IMR-90 (cell line): ENCODE measurements at regions not wholly inside any gene's neighbourhood (a gene's known extent, or its start where the extent isn't known, plus 50 kb on each side); places are given as distances from the start of the nearest gene placed in this dataset.

Source experiments
- ATAC-seq: fragments of 200-7000 bp; cut with Tn5 transposase; 2 replicates; pipeline ENCODE4 v1.9.1; 2020; ENCODE audit warnings: low read depth, mild to moderate bottlenecking, moderate library complexity
- BruUV-seq: library from RNA; stranded (reverse); fragments of 400-500 nt; replicated peaks from 2 replicates; lab custom pipeline; 2021; lab: Mats Ljungman, UMichigan
- CTCF ChIA-PET: fragments of 300-600 bp; formaldehyde crosslinking; extraction: SDS; loops from one replicate; lab custom pipeline; 2021; ENCODE audit warnings: antibody characterized with exemption; lab: Yijun Ruan, JAX
- POLR2A ChIA-PET: fragments of 300-600 bp; sonication (Branson Sonifier 250); formaldehyde crosslinking; loops from one replicate; lab custom pipeline; 2022; ENCODE audit warnings: antibody characterized with exemption; ENCODE audit not compliant: unreplicated experiment; lab: Charles Lee
- DNase-seq: peaks from one replicate; pipeline ENCODE4 v3.0.0; 2013
- H2AFZ ChIP-seq: replicated peaks from 2 replicates; pipeline ENCODE3; 2013; ENCODE audit warnings: low read length, mild to moderate bottlenecking; ENCODE audit not compliant: poor library complexity
- H2AK5ac ChIP-seq: 2 replicates; pipeline ENCODE4 v1.6.1; 2013; ENCODE audit warnings: low read depth, low read length, inconsistent platforms
- H2AK9ac ChIP-seq: replicated peaks from 2 replicates; pipeline ENCODE3; 2013; ENCODE audit warnings: mild to moderate bottlenecking, low read depth, low read length, moderate library complexity; ENCODE audit not compliant: poor library complexity
- H2BK120ac ChIP-seq: 2 replicates; pipeline ENCODE4 v1.6.1; 2013; ENCODE audit warnings: low read depth, low read length, inconsistent platforms
- H2BK15ac ChIP-seq: 3 replicates; pipeline ENCODE4 v1.6.1; 2013; ENCODE audit warnings: low read depth, low read length, inconsistent platforms
- H2BK20ac ChIP-seq: 2 replicates; pipeline ENCODE4 v1.6.1; 2013; ENCODE audit warnings: low read depth, mild to moderate bottlenecking, inconsistent platforms, low read length, moderate library complexity
- H2BK5ac ChIP-seq: 2 replicates; pipeline ENCODE4 v1.6.1; 2013; ENCODE audit warnings: mild to moderate bottlenecking, low read depth, low read length, inconsistent platforms; ENCODE audit not compliant: poor library complexity, severe bottlenecking
- H3K14ac ChIP-seq: replicated peaks from 2 replicates; pipeline ENCODE4 v1.6.1; 2013; ENCODE audit warnings: low read depth, low read length, inconsistent platforms
- H3K18ac ChIP-seq: 2 replicates; pipeline ENCODE4 v1.6.1; 2013; ENCODE audit warnings: low read depth, low read length, control low read depth
- H3K23ac ChIP-seq: 2 replicates; pipeline ENCODE4 v1.6.1; 2013; ENCODE audit warnings: low read depth, low read length, inconsistent platforms
- H3K27ac ChIP-seq: 2 replicates; pipeline ENCODE4 v1.5.1; 2013; ENCODE audit warnings: mild to moderate bottlenecking, control low read depth, low read length; ENCODE audit not compliant: insufficient read depth
- H3K27me3 ChIP-seq: 2 replicates; pipeline ENCODE4 v1.6.1; 2013; ENCODE audit warnings: low read length; ENCODE audit not compliant: control insufficient read depth, insufficient read depth
- H3K36me3 ChIP-seq: 2 replicates; pipeline ENCODE4 v1.6.1; 2013; ENCODE audit warnings: low read length, mixed read lengths; ENCODE audit not compliant: control insufficient read depth, insufficient read depth
- H3K4ac ChIP-seq: 2 replicates; pipeline ENCODE4 v1.6.1; 2013; ENCODE audit warnings: low read depth, low read length, inconsistent platforms
- H3K4me1 ChIP-seq: 2 replicates; pipeline ENCODE4 v1.6.1; 2013; ENCODE audit warnings: low read length, mixed read lengths; ENCODE audit not compliant: control insufficient read depth, insufficient read depth
- H3K4me2 ChIP-seq: 2 replicates; pipeline ENCODE4 v1.6.1; 2013; ENCODE audit warnings: low read depth, mild to moderate bottlenecking, control low read depth, low read length, moderate library complexity
- H3K4me3 ChIP-seq: 2 replicates; pipeline ENCODE4 v1.5.1; 2013; ENCODE audit warnings: low read depth, mild to moderate bottlenecking, control low read depth, low read length, moderate library complexity; ENCODE audit not compliant: insufficient read depth
- H3K56ac ChIP-seq: 2 replicates; pipeline ENCODE4 v1.6.1; 2013; ENCODE audit warnings: low read length, inconsistent platforms; ENCODE audit not compliant: insufficient read depth; ENCODE audit errors: extremely low read depth
- H3K79me1 ChIP-seq, 2 experiments: 2 replicates each; pipeline ENCODE4 v1.6.1; 2013; ENCODE audit warnings: low read length in 2 of 2, inconsistent platforms in 1 of 2, low read depth in 1 of 2
- H3K9ac ChIP-seq: 2 replicates; pipeline ENCODE4 v1.6.1; 2013; ENCODE audit warnings: low read depth, low read length, control low read depth
- H3K9me1 ChIP-seq: 2 replicates; pipeline ENCODE4 v1.6.1; 2013; ENCODE audit warnings: low read length, inconsistent platforms; ENCODE audit not compliant: insufficient read depth
- H3K9me3 ChIP-seq: 2 replicates; pipeline ENCODE4 v1.6.1; 2013; ENCODE audit warnings: low read length; ENCODE audit not compliant: control insufficient read depth, insufficient read depth
- H4K20me1 ChIP-seq: 2 replicates; pipeline ENCODE4 v1.6.1; 2013; ENCODE audit warnings: low read length, inconsistent platforms; ENCODE audit not compliant: insufficient read depth
- H4K5ac ChIP-seq: 2 replicates; pipeline ENCODE4 v1.6.1; 2013; ENCODE audit warnings: mild to moderate bottlenecking, low read depth, low read length, control low read depth
- H4K8ac ChIP-seq, 2 experiments: 2 replicates each; pipeline ENCODE4 v1.6.1; 2013; ENCODE audit warnings: low read depth in 2 of 2, low read length in 2 of 2, control low read depth in 1 of 2, inconsistent platforms in 1 of 2
- H4K91ac ChIP-seq: 2 replicates; pipeline ENCODE4 v1.6.1; 2013; ENCODE audit warnings: low read depth, low read length, inconsistent platforms; ENCODE audit not compliant: insufficient read depth
- BHLHE40 ChIP-seq: fragments of 150-350 bp; IDR thresholded peaks from 2 replicates; pipeline ENCODE4 v1.6.1; 2016; ENCODE audit warnings: mild to moderate bottlenecking, low read depth, low read length
- CEBPB ChIP-seq: IDR thresholded peaks from 2 replicates; pipeline ENCODE4 v1.6.1; 2012; ENCODE audit warnings: low read depth, low read length, improper control_type of control experiment
- CHD1 ChIP-seq: IDR thresholded peaks from 2 replicates; pipeline ENCODE4 v1.6.1; 2012; ENCODE audit warnings: low read depth, low read length, improper control_type of control experiment
- CTCF ChIP-seq: conservative IDR thresholded peaks from 2 replicates; pipeline ENCODE4 v1.5.1; 2012; ENCODE audit warnings: mild to moderate bottlenecking, low read depth, low read length, improper control_type of control experiment
- FOS ChIP-seq: fragments of 150-350 bp; IDR thresholded peaks from 2 replicates; pipeline ENCODE4 v1.6.1; 2016; ENCODE audit warnings: low read depth, low read length
- MAFK ChIP-seq: IDR thresholded peaks from 2 replicates; pipeline ENCODE4 v1.6.1; 2012; ENCODE audit warnings: low read depth, low read length, improper control_type of control experiment
- MAZ ChIP-seq: IDR thresholded peaks from 2 replicates; pipeline ENCODE4 v1.6.1; 2012; ENCODE audit warnings: low read depth, mild to moderate bottlenecking, low read length, improper control_type of control experiment, moderate library complexity, borderline replicate concordance
- MXI1 ChIP-seq: IDR thresholded peaks from 2 replicates; pipeline ENCODE4 v1.6.1; 2012; ENCODE audit warnings: low read depth, mild to moderate bottlenecking, low read length, moderate library complexity, borderline replicate concordance
- NFE2L2 ChIP-seq: fragments of 150-350 bp; IDR thresholded peaks from 2 replicates; pipeline ENCODE4 v1.6.1; 2016; ENCODE audit warnings: low read depth, mild to moderate bottlenecking, low read length
- POLR2A ChIP-seq: IDR thresholded peaks from 2 replicates; pipeline ENCODE4 v1.6.1; 2012; ENCODE audit warnings: mild to moderate bottlenecking, low read depth, low read length
- RAD21 ChIP-seq: IDR thresholded peaks from 2 replicates; pipeline ENCODE4 v1.6.1; 2012; ENCODE audit warnings: low read length, improper control_type of control experiment
- RCOR1 ChIP-seq: IDR thresholded peaks from 2 replicates; pipeline ENCODE4 v1.6.1; 2012; ENCODE audit warnings: mild to moderate bottlenecking, low read length, improper control_type of control experiment; ENCODE audit not compliant: insufficient replicate concordance
- RFX5 ChIP-seq: IDR thresholded peaks from 2 replicates; pipeline ENCODE4 v1.8.0; 2012; ENCODE audit warnings: low read depth, mild to moderate bottlenecking, low read length, moderate library complexity
- SMC3 ChIP-seq: fragments of 150-350 bp; IDR thresholded peaks from 2 replicates; pipeline ENCODE4 v1.6.1; 2016; ENCODE audit warnings: low read depth, mild to moderate bottlenecking, antibody characterized with exemption, low read length, moderate library complexity
- WGBS, 2 experiments: methylation state at CpG; one replicate each; pipeline versions ENCODE4 v1.1.5 to v1.1.7; 2013; ENCODE audit warnings: missing lambda C conversion rate in 2 of 2; ENCODE audit not compliant: insufficient read length in 1 of 2; ENCODE audit errors: extremely low coverage in 2 of 2; 5-methylcytosine and 5-hydroxymethylcytosine counted together
- dilution Hi-C: fragments of 300-500 bp; cut with HindIII; formaldehyde crosslinking; loops from one replicate; pipeline ENCODE4 v1.14.3; 2018; ENCODE audit warnings: low sequenced_read_pairs; ENCODE audit not compliant: unreplicated experiment
- in situ Hi-C: fragments of 300-500 bp; cut with MboI; formaldehyde crosslinking; loops from 3 replicates; pipeline ENCODE4 v1.14.3; 2019; ENCODE audit warnings: low sequenced_read_pairs, inconsistent platforms, mixed read lengths
- intact Hi-C: fragments of 100-400 bp; cut with micrococcal nuclease; formaldehyde crosslinking; loops from 2 replicates; pipeline ENCODE4 v1.10.0; 2022
- TF ChIP-seq, protein P1 (sequence below): fragments of 150-350 bp; IDR thresholded peaks from 2 replicates; pipeline ENCODE4 v1.6.1; 2017; ENCODE audit warnings: mild to moderate bottlenecking, antibody characterized with exemption, low read length, low read depth
- TF ChIP-seq, protein P2 (sequence below): fragments of 150-350 bp; IDR thresholded peaks from 2 replicates; pipeline ENCODE4 v1.6.1; 2016; ENCODE audit warnings: low read depth, mild to moderate bottlenecking, low read length, moderate library complexity, borderline replicate concordance

DNA sequence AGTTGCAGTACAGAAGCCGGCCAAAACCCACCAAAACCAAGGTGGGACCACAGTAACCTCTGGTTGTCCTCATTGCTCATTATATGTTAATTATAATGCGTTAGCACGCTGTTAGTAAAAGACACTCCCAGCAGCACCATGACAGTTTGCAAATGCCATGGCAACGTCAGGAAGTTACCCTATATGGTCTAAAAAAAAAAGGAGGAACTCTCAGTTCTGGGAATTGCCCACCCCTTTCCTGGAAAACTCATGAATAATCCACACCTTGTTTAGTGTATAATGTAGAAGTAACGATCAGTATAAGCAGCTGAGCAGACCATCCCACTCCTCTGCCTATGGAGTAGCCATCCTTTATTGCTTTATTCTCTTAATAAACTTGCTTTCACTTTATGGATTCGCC lies 148.6 kb upstream of the EXOC2 start:
- Histone ChIP-seq H4K91ac (no peak overlapping the region), H2AK9ac (no peak overlapping the region), H3K4me1 (no peaks in the 10 kb centered on the region), H3K9me1 (no peaks in the 10 kb centered on the region), H3K18ac (no peak overlapping the region), H3K4ac (no peak overlapping the region), H2AK5ac (no peak overlapping the region), H3K9me3 (no peaks in the 10 kb centered on the region), H4K8ac (no peak overlapping the region), H3K56ac (no peak overlapping the region), H3K23ac (no peak overlapping the region), H2BK20ac (no peak overlapping the region), H3K4me3 (no peak overlapping the region), H3K9ac (no peak overlapping the region), H4K5ac (no peak overlapping the region), H2BK120ac (no peak overlapping the region), H2AFZ (no peak overlapping the region), H3K79me1 (no peaks in the 10 kb centered on the region), H2BK15ac (no peak overlapping the region), H3K27me3 (no peaks in the 10 kb centered on the region; the same call in 1 of the 2 replicates), H3K14ac (no peak overlapping the region), H3K36me3 (no peaks in the 10 kb centered on the region), H4K20me1 (no peaks in the 10 kb centered on the region), H2BK5ac (no peak overlapping the region), H3K4me2 (no peak overlapping the region), H3K27ac (no peak overlapping the region)
- ChIA-PET POLR2A (no interaction called here), CTCF (interaction anchor here (0.6 kb wide), 1 partner anchor 1354 kb away, joined by 8 read pairs; no protein-coding TSS in a partner anchor)
- dilution Hi-C loops: no loop called here
- no CpG with 5 or more reads among the region's 6 CpGs for WGBS, 2 experiments
- no peak for TF ChIP-seq RAD21
- TF ChIP-seq BHLHE40: no peak
- TF ChIP-seq POLR2A: no peak
- TF ChIP-seq MAZ: no peak
- TF ChIP-seq RCOR1: no peak
- no peak for TF ChIP-seq MAFK
- TF ChIP-seq CTCF: no peak
- TF ChIP-seq, protein P1, sequence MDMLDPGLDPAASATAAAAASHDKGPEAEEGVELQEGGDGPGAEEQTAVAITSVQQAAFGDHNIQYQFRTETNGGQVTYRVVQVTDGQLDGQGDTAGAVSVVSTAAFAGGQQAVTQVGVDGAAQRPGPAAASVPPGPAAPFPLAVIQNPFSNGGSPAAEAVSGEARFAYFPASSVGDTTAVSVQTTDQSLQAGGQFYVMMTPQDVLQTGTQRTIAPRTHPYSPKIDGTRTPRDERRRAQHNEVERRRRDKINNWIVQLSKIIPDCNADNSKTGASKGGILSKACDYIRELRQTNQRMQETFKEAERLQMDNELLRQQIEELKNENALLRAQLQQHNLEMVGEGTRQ: no peak
- TF ChIP-seq CEBPB: no peak
- TF ChIP-seq MXI1: no peak
- no peak for TF ChIP-seq NFE2L2
- TF ChIP-seq SMC3: no peak
- TF ChIP-seq, protein P2, sequence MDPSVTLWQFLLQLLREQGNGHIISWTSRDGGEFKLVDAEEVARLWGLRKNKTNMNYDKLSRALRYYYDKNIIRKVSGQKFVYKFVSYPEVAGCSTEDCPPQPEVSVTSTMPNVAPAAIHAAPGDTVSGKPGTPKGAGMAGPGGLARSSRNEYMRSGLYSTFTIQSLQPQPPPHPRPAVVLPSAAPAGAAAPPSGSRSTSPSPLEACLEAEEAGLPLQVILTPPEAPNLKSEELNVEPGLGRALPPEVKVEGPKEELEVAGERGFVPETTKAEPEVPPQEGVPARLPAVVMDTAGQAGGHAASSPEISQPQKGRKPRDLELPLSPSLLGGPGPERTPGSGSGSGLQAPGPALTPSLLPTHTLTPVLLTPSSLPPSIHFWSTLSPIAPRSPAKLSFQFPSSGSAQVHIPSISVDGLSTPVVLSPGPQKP: no peak
- TF ChIP-seq FOS: no peak
- no peak for TF ChIP-seq CHD1
- no peak for TF ChIP-seq RFX5
- no TSS peak for BruUV-seq
- intact Hi-C loops: no loop called here
- no peak for DNase-seq
- no peak for ATAC-seq
- in situ Hi-C loops: no loop called here
